Left ventricle myocardium inferior (tissue), 1 donor: ENCODE measurements at regions not wholly inside any gene's neighbourhood (a gene's known extent, or its start where the extent isn't known, plus 50 kb on each side); places are given as distances from the start of the nearest gene placed in this dataset.

Experiments
- DNase-seq: peaks from one replicate; pipeline ENCODE4 v3.0.0-alpha.2; 2020
- H3K27ac ChIP-seq: fragments of 200-600 bp; replicated peaks from 2 replicates; pipeline ENCODE4 v1.8.0; 2021
- H3K27me3 ChIP-seq: fragments of 200-600 bp; 2 replicates; pipeline ENCODE4 v1.8.0; 2021; ENCODE audit warnings: low read depth
- H3K36me3 ChIP-seq: fragments of 200-600 bp; 2 replicates; pipeline ENCODE4 v1.8.0; 2021
- H3K4me1 ChIP-seq: fragments of 200-600 bp; 2 replicates; pipeline ENCODE4 v1.8.0; 2021
- H3K4me3 ChIP-seq: fragments of 200-600 bp; 2 replicates; pipeline ENCODE4 v1.8.0; 2021; ENCODE audit warnings: mild to moderate bottlenecking, moderate library complexity
- H3K9me3 ChIP-seq: fragments of 200-600 bp; replicated peaks from 2 replicates; pipeline ENCODE4 v1.8.0; 2021
- CTCF ChIP-seq: fragments of 200-600 bp; IDR thresholded peaks from 2 replicates; pipeline ENCODE4 v1.8.0; 2021; ENCODE audit warnings: antibody characterized with exemption, mild to moderate bottlenecking, borderline replicate concordance
- intact Hi-C: fragments of 100-400 bp; cut with micrococcal nuclease; formaldehyde crosslinking; loops from one replicate; pipeline ENCODE4 v1.11.0; 2022
- donor health status: DM: no; HTN: yes; CAD: no; lungs with severe emphysema.

GRCh38 chr18:1408376-1408775 lies 503.7 kb downstream of the ADCYAP1 start:
- Histone ChIP-seq H3K27me3 (no peaks in the 10 kb centered on the region), H3K4me1 (no peaks in the 10 kb centered on the region), H3K27ac (no peak overlapping the region), H3K9me3 (no peaks in the 10 kb centered on the region), H3K36me3 (no peaks in the 10 kb centered on the region), H3K4me3 (no peak overlapping the region)
- DNase-seq: no peak
- no peak for TF ChIP-seq CTCF
- intact Hi-C loops: no loop called here

DNA sequence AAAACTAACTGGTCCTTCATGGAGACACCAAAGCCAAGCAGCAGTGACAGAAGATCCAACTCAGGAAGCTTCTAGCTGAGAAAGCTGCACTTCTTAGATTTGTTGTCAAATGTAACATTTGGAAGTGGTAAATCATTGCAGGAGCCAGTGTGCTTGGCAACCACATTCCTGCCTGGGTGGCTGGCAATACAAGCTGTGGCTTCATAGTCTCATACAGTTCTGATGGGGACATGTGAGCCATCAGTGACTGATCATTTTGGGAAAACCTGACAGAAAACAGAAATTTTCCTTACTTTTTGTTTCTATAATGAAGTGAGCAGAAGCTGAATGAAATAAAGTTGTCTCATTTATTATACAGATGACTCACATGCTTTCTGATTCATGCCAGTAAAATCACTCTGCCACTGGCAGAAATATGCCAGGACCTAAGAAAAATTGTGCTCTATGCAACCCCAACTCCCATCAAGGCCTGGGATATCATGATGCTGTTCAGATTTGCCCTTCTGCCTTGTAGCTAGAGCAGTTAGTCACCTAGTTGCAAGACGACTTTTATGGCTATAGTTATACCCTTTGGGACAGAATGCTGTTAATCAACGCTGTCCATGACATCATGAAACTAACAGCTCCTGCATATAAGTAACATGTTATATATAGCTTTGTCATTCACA lies 508.1 kb downstream of the ADCYAP1 start:
- no peak overlapping the region for H3K27ac ChIP-seq
- H3K27me3 ChIP-seq: no peaks in the 10 kb centered on the region
- no peak overlapping the region for H3K4me3 ChIP-seq
- DNase-seq: no peak
- H3K4me1 ChIP-seq: no peaks in the 10 kb centered on the region
- no peaks in the 10 kb centered on the region for H3K36me3 ChIP-seq
- H3K9me3 ChIP-seq: no peaks in the 10 kb centered on the region
- intact Hi-C loops: no loop called here
- no peak for TF ChIP-seq CTCF

DNA sequence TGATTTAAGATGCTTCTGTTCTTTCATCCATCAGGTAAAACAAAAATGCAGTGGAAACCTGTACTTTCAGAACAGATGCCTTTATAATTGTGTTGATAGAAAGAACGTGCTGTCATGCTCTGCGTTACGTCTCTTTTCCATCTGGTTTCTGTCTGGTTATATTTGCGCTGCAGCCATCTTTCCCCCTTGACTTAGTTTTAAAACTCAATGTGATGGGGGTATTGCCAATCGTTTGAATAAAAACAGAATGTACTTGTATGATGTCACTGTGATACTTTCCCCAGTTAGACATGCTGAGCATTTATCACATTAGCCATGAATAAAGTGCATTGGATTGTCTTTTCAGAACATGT lies 508.6 kb downstream of the ADCYAP1 start:
- intact Hi-C loops: no loop called here
- no peak for TF ChIP-seq CTCF

GRCh38 chr18:1416074-1416473 lies 511.4 kb downstream of the ADCYAP1 start:
- no peak for TF ChIP-seq CTCF
- Histone ChIP-seq H3K36me3 (no peaks in the 10 kb centered on the region), H3K9me3 (no peaks in the 10 kb centered on the region), H3K27ac (no peak overlapping the region), H3K4me3 (no peak overlapping the region), H3K4me1 (no peaks in the 10 kb centered on the region), H3K27me3 (no peaks in the 10 kb centered on the region)
- intact Hi-C loops: no loop called here
- no peak for DNase-seq

More for the DNA sequence above, 508.6 kb downstream of the ADCYAP1 start:
- DNase-seq: no peak
- H3K4me1 ChIP-seq: no peaks in the 10 kb centered on the region
- no peaks in the 10 kb centered on the region for H3K27me3 ChIP-seq
- no peak overlapping the region for H3K4me3 ChIP-seq
- no peaks in the 10 kb centered on the region for H3K36me3 ChIP-seq
- H3K27ac ChIP-seq: no peak overlapping the region
- no peaks in the 10 kb centered on the region for H3K9me3 ChIP-seq

DNA sequence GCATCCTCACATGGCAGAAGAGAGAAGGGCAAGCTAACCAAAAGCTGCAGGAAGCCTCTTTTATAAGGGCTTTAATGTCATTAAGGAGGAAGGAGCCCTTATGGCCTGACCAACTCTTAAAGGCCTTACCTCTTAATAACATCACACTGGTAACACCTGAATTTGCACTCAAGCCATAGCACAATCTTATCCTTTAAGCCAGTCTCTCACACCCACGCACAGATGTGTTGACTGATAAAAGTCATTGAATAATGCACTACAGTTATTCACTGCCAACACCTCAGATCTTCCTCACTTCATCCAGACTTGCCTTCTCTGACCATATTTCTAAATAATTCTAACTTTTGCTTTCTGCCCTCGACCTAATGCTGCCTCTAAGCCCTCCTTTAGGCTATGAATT lies 516.8 kb downstream of the ADCYAP1 start:
- Histone ChIP-seq H3K9me3 (no peaks in the 10 kb centered on the region), H3K36me3 (no peaks in the 10 kb centered on the region), H3K4me1 (no peaks in the 10 kb centered on the region), H3K27me3 (no peaks in the 10 kb centered on the region), H3K27ac (no peak overlapping the region), H3K4me3 (no peak overlapping the region)
- no peak for DNase-seq
- intact Hi-C loops: no loop called here
- no peak for TF ChIP-seq CTCF
